22Rv1 (cell line): ENCODE measurements at regions not wholly inside any gene's neighbourhood (a gene's known extent, or its start where the extent isn't known, plus 50 kb on each side); places are given as distances from the start of the nearest gene placed in this dataset.

Experiments
- CTCF ChIP-seq: fragments of 450-650 bp; IDR thresholded peaks from 2 replicates; pipeline ENCODE4 v1.5.1; 2017; ENCODE audit warnings: mild to moderate bottlenecking
- ZFX ChIP-seq: fragments of 450-650 bp; IDR thresholded peaks from 2 replicates; pipeline ENCODE4 v1.6.1; 2017; ENCODE audit warnings: antibody characterized with exemption, borderline replicate concordance

GRCh38 chr2:42961385-42961811, 169.0 kb upstream of the HAAO start:
- TF ChIP-seq ZFX, result no peak
- TF ChIP-seq CTCF, result no peak
